A549 (cell line): ENCODE measurements at regions not wholly inside any gene's neighbourhood (a gene's known extent, or its start where the extent isn't known, plus 50 kb on each side); places are given as distances from the start of the nearest gene placed in this dataset.

Experiments
- ATAC-seq, 2 experiments: fragments of 200-7000 bp in 1 of 2; fragments of >200 bp in 1 of 2; cut with Nextera tagmentation in 1 of 2; cut with Tn5 transposase in 1 of 2; 3 replicates each; pipeline versions ENCODE4 v1.8.0 to v1.9.1; 2018 to 2020; ENCODE audit warnings: mild to moderate bottlenecking in 1 of 2, moderate library complexity in 1 of 2
- CTCF ChIA-PET: fragments of 300-600 bp; sonication (Branson Sonifier 250); formaldehyde crosslinking; extraction: SDS; loops from one replicate; lab custom pipeline; 2021; ENCODE audit warnings: antibody characterized with exemption, inconsistent platforms; lab: Yijun Ruan, JAX
- POLR2A ChIA-PET: fragments of 350-600 bp; formaldehyde crosslinking; extraction: SDS; loops from one replicate; lab custom pipeline; 2021; ENCODE audit warnings: antibody characterized with exemption, inconsistent platforms; lab: Yijun Ruan, JAX
- DNase-seq, 2 experiments: peaks; one replicate each; pipeline versions ENCODE4 v3.0.0 to v3.0.0-alpha.2; 2011 to 2016; ENCODE audit warnings: low read depth in 1 of 2, low spot score in 1 of 2
- FAIRE-seq: peaks from 2 replicates; lab custom pipeline; 2011; peaks lifted over from hg19 to GRCh38; lab: Jason Lieb, UNC
- H3K27ac ChIP-seq, 2 experiments: fragments of >200 bp; sonication (Bioruptor Twin); formaldehyde crosslinking; 3 replicates each; pipeline ENCODE4 v1.5.1; 2016 to 2017
- H3K4me1 ChIP-seq: fragments of >200 bp; sonication (Bioruptor Twin); formaldehyde crosslinking; 3 replicates; pipeline ENCODE4 v1.6.1; 2016
- H3K4me2 ChIP-seq: fragments of >200 bp; sonication (Bioruptor Twin); formaldehyde crosslinking; 3 replicates; pipeline ENCODE4 v1.6.1; 2016
- H3K4me3 ChIP-seq: fragments of >200 bp; sonication (Bioruptor Twin); formaldehyde crosslinking; 3 replicates; pipeline ENCODE4 v1.5.1; 2016
- H3K9me3 ChIP-seq: fragments of >200 bp; sonication (Bioruptor Twin); formaldehyde crosslinking; 3 replicates; pipeline ENCODE4 v1.6.1; 2016
- CBX2 ChIP-seq: fragments of 200-600 bp; sonication (generic); IDR thresholded peaks from 2 replicates; pipeline ENCODE4 v1.6.1; 2016; ENCODE audit warnings: low read depth, mild to moderate bottlenecking, borderline replicate concordance
- CEBPB ChIP-seq, 2 experiments: fragments of >200 bp in 1 of 2; sonication (Bioruptor Twin) in 1 of 2; formaldehyde crosslinking in 1 of 2; IDR thresholded peaks; 2 replicates each; pipeline ENCODE4 v1.6.1; 2012 to 2016
- CHD2 ChIP-seq: fragments of 150-350 bp; IDR thresholded peaks from 2 replicates; pipeline ENCODE4 v1.6.1; 2014; ENCODE audit warnings: low read length; ENCODE audit not compliant: partially characterized antibody
- ESRRA ChIP-seq: fragments of 150-350 bp; IDR thresholded peaks from 2 replicates; pipeline ENCODE4 v1.6.1; 2014; ENCODE audit warnings: mild to moderate bottlenecking, low read length, borderline replicate concordance
- FOSL2 ChIP-seq, 2 experiments: fragments of 450-650 bp in 1 of 2; fragments of >200 bp in 1 of 2; sonication (Bioruptor Twin) in 1 of 2; formaldehyde crosslinking; IDR thresholded peaks; 2 replicates each; pipeline versions ENCODE4 v1.5.0 to v1.6.1; 2016 to 2020; ENCODE audit warnings: mild to moderate bottlenecking in 1 of 2, moderate library complexity in 1 of 2
- FOXS1 ChIP-seq: fragments of 250-450 bp; sonication (Bioruptor Pico); IDR thresholded peaks from 2 replicates; pipeline ENCODE4 v1.5.0; 2020; ENCODE audit warnings: mild to moderate bottlenecking, moderate library complexity
- HDAC2 ChIP-seq: fragments of 200-600 bp; sonication (generic); IDR thresholded peaks from 2 replicates; pipeline ENCODE4 v1.6.1; 2016
- HES2 ChIP-seq: fragments of >200 bp; sonication (Bioruptor Twin); formaldehyde crosslinking; IDR thresholded peaks from 2 replicates; pipeline ENCODE4 v1.6.1; 2016
- HEYL ChIP-seq: fragments of 250-450 bp; sonication (Bioruptor Pico); IDR thresholded peaks from 2 replicates; pipeline ENCODE4 v1.8.0; 2021; ENCODE audit warnings: mild to moderate bottlenecking, moderate library complexity
- JUN ChIP-seq, 2 experiments: fragments of >200 bp; sonication (Bioruptor Twin); formaldehyde crosslinking; IDR thresholded peaks; 2 replicates in 1 of 2; 3 replicates in 1 of 2; pipeline ENCODE4 v1.6.1; 2016 to 2017
- JUNB ChIP-seq: fragments of >200 bp; sonication (Bioruptor Twin); formaldehyde crosslinking; IDR thresholded peaks from 2 replicates; pipeline ENCODE4 v1.6.1; 2016
- KDM1A ChIP-seq: fragments of 200-600 bp; sonication (generic); IDR thresholded peaks from 2 replicates; pipeline ENCODE4 v1.6.1; 2016; ENCODE audit warnings: low read depth, mild to moderate bottlenecking
- MAFK ChIP-seq: fragments of 450-650 bp; IDR thresholded peaks from 2 replicates; pipeline ENCODE4 v1.6.1; 2014; ENCODE audit not compliant: partially characterized antibody
- POLR2AphosphoS2 ChIP-seq: conservative IDR thresholded peaks from 2 replicates; pipeline ENCODE4 v1.6.1; 2012; ENCODE audit warnings: low read length, improper control_type of control experiment, inconsistent platforms
- RAD21 ChIP-seq, 2 experiments: fragments of >200 bp in 1 of 2; sonication (Bioruptor Twin) in 1 of 2; formaldehyde crosslinking in 1 of 2; IDR thresholded peaks in 1 of 2; conservative IDR thresholded peaks in 1 of 2; 2 replicates in 1 of 2; 3 replicates in 1 of 2; pipeline ENCODE4 v1.6.1; 2012 to 2018; ENCODE audit warnings: inconsistent platforms in 1 of 2
- RNF2 ChIP-seq: fragments of 200-600 bp; sonication (generic); IDR thresholded peaks from 2 replicates; pipeline ENCODE4 v1.6.1; 2016; ENCODE audit warnings: low read depth, mild to moderate bottlenecking, antibody characterized with exemption, moderate library complexity, borderline replicate concordance
- TFCP2L1 ChIP-seq: fragments of 250-450 bp; sonication (Bioruptor Pico); IDR thresholded peaks from 2 replicates; pipeline ENCODE4 v1.5.0; 2021; ENCODE audit warnings: mild to moderate bottlenecking
- ZFP36 ChIP-seq: fragments of 450-650 bp; IDR thresholded peaks from 2 replicates; pipeline ENCODE4 v1.6.1; 2014; ENCODE audit warnings: borderline replicate concordance; ENCODE audit not compliant: partially characterized antibody
- WGBS: methylation state at CpG from one replicate; pipeline ENCODE4 v1.1.6; 2017; ENCODE audit errors: missing lambda C conversion rate; 5-methylcytosine and 5-hydroxymethylcytosine counted together
- TF ChIP-seq, protein P1 (sequence below): fragments of 150-350 bp; IDR thresholded peaks from 2 replicates; pipeline ENCODE4 v1.6.1; 2014; ENCODE audit warnings: low read depth, mild to moderate bottlenecking, low read length
- TF ChIP-seq, protein P2 (sequence below): IDR thresholded peaks from 2 replicates; pipeline ENCODE4 v1.6.1; 2012; ENCODE audit warnings: low read depth, borderline replicate concordance
- TF ChIP-seq, protein P3 (sequence below): fragments of 250-450 bp; sonication (Bioruptor Pico); IDR thresholded peaks from 2 replicates; pipeline ENCODE4 v1.5.0; 2021; ENCODE audit warnings: mild to moderate bottlenecking, moderate library complexity, borderline replicate concordance

GRCh38 chr5:22970956-22971618 lies 117.9 kb upstream of the CDH12 start:
- FAIRE-seq, result no peak
- POLR2A ChIA-PET, result no interaction called here
- CTCF ChIA-PET, result no interaction called here
- 8% methylated on average over 8 of the region's 8 CpGs for WGBS
- no peaks in the 10 kb centered on the region for H3K9me3 ChIP-seq
- no peak overlapping the region for H3K4me3 ChIP-seq
- no peak for DNase-seq
- no peak for ATAC-seq
- no peak for TF ChIP-seq TFCP2L1 (CRISPR knock-in tag)
- TF ChIP-seq, protein P1, sequence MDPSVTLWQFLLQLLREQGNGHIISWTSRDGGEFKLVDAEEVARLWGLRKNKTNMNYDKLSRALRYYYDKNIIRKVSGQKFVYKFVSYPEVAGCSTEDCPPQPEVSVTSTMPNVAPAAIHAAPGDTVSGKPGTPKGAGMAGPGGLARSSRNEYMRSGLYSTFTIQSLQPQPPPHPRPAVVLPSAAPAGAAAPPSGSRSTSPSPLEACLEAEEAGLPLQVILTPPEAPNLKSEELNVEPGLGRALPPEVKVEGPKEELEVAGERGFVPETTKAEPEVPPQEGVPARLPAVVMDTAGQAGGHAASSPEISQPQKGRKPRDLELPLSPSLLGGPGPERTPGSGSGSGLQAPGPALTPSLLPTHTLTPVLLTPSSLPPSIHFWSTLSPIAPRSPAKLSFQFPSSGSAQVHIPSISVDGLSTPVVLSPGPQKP, result no peak
- TF ChIP-seq CBX2, result no peak
- H3K4me1 ChIP-seq, result no peaks in the 10 kb centered on the region
- no peak overlapping the region for H3K4me2 ChIP-seq
- no peak overlapping the region for H3K27ac ChIP-seq

GRCh38 chr5:22970491-22970890 lies 117.3 kb upstream of the CDH12 start:
- H3K4me3 ChIP-seq, result no peak overlapping the region
- ChIA-PET POLR2A (no interaction called here), CTCF (no interaction called here)
- H3K4me2 ChIP-seq, result no peak overlapping the region
- WGBS, result 23% methylated on average over 5 of the region's 5 CpGs
- no peaks in the 10 kb centered on the region for H3K9me3 ChIP-seq
- DNase-seq, result no peak
- H3K27ac ChIP-seq, result no peak overlapping the region
- H3K4me1 ChIP-seq, result no peaks in the 10 kb centered on the region
- TF ChIP-seq CBX2 (no peak), HEYL (CRISPR knock-in tag) (no peak), RNF2 (no peak), POLR2AphosphoS2 (no peak), RAD21 (conservative IDR thresholded peaks at IDR 0.05 in 1 of 2, IDR thresholded peaks at IDR 0.05 in 1 of 2) (no peak), FOXS1 (CRISPR knock-in tag) (no peak), JUN (IDR thresholded peaks at IDR 0.05) (no peak), HES2 (no peak), JUNB (no peak), KDM1A (no peak), HDAC2 (no peak)
- TF ChIP-seq, protein P2, sequence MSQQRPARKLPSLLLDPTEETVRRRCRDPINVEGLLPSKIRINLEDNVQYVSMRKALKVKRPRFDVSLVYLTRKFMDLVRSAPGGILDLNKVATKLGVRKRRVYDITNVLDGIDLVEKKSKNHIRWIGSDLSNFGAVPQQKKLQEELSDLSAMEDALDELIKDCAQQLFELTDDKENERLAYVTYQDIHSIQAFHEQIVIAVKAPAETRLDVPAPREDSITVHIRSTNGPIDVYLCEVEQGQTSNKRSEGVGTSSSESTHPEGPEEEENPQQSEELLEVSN, result no peak
- TF ChIP-seq, protein P3, sequence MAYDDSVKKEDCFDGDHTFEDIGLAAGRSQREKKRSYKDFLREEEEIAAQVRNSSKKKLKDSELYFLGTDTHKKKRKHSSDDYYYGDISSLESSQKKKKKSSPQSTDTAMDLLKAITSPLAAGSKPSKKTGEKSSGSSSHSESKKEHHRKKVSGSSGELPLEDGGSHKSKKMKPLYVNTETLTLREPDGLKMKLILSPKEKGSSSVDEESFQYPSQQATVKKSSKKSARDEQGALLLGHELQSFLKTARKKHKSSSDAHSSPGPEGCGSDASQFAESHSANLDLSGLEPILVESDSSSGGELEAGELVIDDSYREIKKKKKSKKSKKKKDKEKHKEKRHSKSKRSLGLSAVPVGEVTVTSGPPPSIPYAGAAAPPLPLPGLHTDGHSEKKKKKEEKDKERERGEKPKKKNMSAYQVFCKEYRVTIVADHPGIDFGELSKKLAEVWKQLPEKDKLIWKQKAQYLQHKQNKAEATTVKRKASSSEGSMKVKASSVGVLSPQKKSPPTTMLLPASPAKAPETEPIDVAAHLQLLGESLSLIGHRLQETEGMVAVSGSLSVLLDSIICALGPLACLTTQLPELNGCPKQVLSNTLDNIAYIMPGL (CRISPR knock-in tag), result no peak
- ATAC-seq, result no peak
- no peak for FAIRE-seq

GRCh38 chr5:22968386-22968785 lies 115.2 kb upstream of the CDH12 start:
- Histone ChIP-seq H3K4me2 (no peak overlapping the region), H3K4me1 (no peaks in the 10 kb centered on the region), H3K27ac (no peak overlapping the region)
- POLR2A ChIA-PET, result no interaction called here
- no peak for DNase-seq
- 46% methylated on average over 2 of the region's 2 CpGs for WGBS
- CTCF ChIA-PET, result no interaction called here
- TF ChIP-seq ESRRA (no peak), CHD2 (no peak), CEBPB (IDR thresholded peaks at IDR 0.05) (no peak), MAFK (no peak), ZFP36 (no peak), FOSL2 (IDR thresholded peaks at IDR 0.05) (no peak), FOSL2 (CRISPR knock-in tag; IDR thresholded peaks at IDR 0.05) (no peak)
- TF ChIP-seq, all 56 proteins: peak for 0
- Histone ChIP-seq H3K9me3 (no peaks in the 10 kb centered on the region), H3K4me3 (no peak overlapping the region)
- FAIRE-seq (no peak), ATAC-seq (no peak)
